ENCODE measurements at regions not wholly inside any gene's neighbourhood (a gene's known extent, or its start where the extent isn't known, plus 50 kb on each side); places are given as distances from the start of the nearest gene placed in this dataset.

GRCh38 chr3:7927015-7927414 is 574.6 kb upstream of the LMCD1 start:
- TF ChIP-seq, protein P1, sequence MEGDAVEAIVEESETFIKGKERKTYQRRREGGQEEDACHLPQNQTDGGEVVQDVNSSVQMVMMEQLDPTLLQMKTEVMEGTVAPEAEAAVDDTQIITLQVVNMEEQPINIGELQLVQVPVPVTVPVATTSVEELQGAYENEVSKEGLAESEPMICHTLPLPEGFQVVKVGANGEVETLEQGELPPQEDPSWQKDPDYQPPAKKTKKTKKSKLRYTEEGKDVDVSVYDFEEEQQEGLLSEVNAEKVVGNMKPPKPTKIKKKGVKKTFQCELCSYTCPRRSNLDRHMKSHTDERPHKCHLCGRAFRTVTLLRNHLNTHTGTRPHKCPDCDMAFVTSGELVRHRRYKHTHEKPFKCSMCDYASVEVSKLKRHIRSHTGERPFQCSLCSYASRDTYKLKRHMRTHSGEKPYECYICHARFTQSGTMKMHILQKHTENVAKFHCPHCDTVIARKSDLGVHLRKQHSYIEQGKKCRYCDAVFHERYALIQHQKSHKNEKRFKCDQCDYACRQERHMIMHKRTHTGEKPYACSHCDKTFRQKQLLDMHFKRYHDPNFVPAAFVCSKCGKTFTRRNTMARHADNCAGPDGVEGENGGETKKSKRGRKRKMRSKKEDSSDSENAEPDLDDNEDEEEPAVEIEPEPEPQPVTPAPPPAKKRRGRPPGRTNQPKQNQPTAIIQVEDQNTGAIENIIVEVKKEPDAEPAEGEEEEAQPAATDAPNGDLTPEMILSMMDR (IDR thresholded peaks at IDR 0.05): no peak
- no peak for TF ChIP-seq POLR2A (IDR thresholded peaks at IDR 0.05)
